ENCODE measurements at regions not wholly inside any gene's neighbourhood (a gene's known extent, or its start where the extent isn't known, plus 50 kb on each side); places are given as distances from the start of the nearest gene placed in this dataset.
"Not testable (repeated sequence)": the region's sequence is repeated elsewhere in the genome, so short reads cannot be mapped to it uniquely, and the experiment has no call there.

DNA sequence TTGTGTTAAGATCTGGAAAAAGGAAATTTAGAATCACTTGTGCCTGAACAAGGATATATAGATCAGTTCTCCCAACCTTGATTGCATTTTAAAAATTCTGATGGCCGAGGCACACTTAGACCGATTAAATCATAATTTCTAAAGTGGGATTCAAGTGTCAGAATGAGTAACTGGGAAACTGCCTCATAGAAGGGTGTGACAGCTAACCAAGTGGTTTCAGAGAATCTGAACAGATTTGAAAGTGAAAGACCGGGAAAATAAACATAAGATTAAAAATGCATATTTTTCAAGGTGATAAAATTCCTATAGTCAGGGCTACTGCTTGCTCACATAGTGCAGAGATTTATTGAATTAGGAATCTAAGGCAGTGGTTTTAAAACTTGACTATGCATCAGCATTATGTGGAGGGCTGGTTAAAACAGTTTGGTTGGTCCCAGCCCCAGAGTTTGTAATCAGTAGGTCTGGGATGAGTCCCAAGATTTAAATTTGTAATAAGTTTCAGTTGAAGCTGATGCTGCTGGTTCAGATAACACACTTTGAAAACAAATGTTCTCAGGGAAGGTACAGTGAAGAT is 314.3 kb downstream of the NSUN3 start:
- TF ChIP-seq POLR2A (IDR thresholded peaks at IDR 0.05), result not testable (repeated sequence)
- TF ChIP-seq, protein P1, sequence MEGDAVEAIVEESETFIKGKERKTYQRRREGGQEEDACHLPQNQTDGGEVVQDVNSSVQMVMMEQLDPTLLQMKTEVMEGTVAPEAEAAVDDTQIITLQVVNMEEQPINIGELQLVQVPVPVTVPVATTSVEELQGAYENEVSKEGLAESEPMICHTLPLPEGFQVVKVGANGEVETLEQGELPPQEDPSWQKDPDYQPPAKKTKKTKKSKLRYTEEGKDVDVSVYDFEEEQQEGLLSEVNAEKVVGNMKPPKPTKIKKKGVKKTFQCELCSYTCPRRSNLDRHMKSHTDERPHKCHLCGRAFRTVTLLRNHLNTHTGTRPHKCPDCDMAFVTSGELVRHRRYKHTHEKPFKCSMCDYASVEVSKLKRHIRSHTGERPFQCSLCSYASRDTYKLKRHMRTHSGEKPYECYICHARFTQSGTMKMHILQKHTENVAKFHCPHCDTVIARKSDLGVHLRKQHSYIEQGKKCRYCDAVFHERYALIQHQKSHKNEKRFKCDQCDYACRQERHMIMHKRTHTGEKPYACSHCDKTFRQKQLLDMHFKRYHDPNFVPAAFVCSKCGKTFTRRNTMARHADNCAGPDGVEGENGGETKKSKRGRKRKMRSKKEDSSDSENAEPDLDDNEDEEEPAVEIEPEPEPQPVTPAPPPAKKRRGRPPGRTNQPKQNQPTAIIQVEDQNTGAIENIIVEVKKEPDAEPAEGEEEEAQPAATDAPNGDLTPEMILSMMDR (IDR thresholded peaks at IDR 0.05), result not testable (repeated sequence)
